Keratinocyte (primary cell): ENCODE measurements at regions not wholly inside any gene's neighbourhood (a gene's known extent, or its start where the extent isn't known, plus 50 kb on each side); places are given as distances from the start of the nearest gene placed in this dataset.

Experiments
- DNase-seq: peaks from one replicate; pipeline ENCODE4 v3.0.0-alpha.2; 2011; ENCODE audit warnings: low read depth, missing footprints, low spot score
- FAIRE-seq: peaks from 2 replicates; lab custom pipeline; 2011; peaks lifted over from hg19 to GRCh38; lab: Jason Lieb, UNC
- H2AFZ ChIP-seq: 2 replicates; pipeline ENCODE4 v1.6.0; 2012; ENCODE audit warnings: low read length, control low read depth, inconsistent platforms; ENCODE audit not compliant: control insufficient read depth
- H3K27ac ChIP-seq: 2 replicates; pipeline ENCODE4 v1.5.1; 2011; ENCODE audit warnings: low read length; ENCODE audit not compliant: control insufficient read depth, insufficient read depth
- H3K27me3 ChIP-seq: 3 replicates; pipeline ENCODE4 v1.6.0; 2011; ENCODE audit warnings: low read length; ENCODE audit not compliant: control insufficient read depth, insufficient read depth; ENCODE audit errors: extremely low read depth
- H3K36me3 ChIP-seq, 2 experiments: 2 replicates in 1 of 2; 3 replicates in 1 of 2; pipeline ENCODE4 v1.5.1; 2011; ENCODE audit warnings: low read length in 2 of 2, mild to moderate bottlenecking in 1 of 2; ENCODE audit not compliant: control insufficient read depth in 2 of 2, insufficient read depth in 2 of 2; ENCODE audit errors: extremely low read depth in 1 of 2
- H3K4me1 ChIP-seq: 3 replicates; pipeline ENCODE4 v1.5.1; 2011; ENCODE audit warnings: low read length; ENCODE audit not compliant: control insufficient read depth, insufficient read depth; ENCODE audit errors: extremely low read depth
- H3K4me2 ChIP-seq: 3 replicates; pipeline ENCODE4 v1.6.0; 2011; ENCODE audit warnings: low read depth, low read length; ENCODE audit not compliant: control insufficient read depth, insufficient read depth; ENCODE audit errors: extremely low read depth
- H3K4me3 ChIP-seq, 3 experiments: fragments of 200-600 bp in 1 of 3; sonication (generic) in 1 of 3; 2 replicates in 2 of 3; 3 replicates in 1 of 3; pipeline ENCODE4 v1.5.1; 2011 to 2016; ENCODE audit warnings: low read length in 3 of 3, mild to moderate bottlenecking in 3 of 3, control low read depth in 2 of 3, inconsistent platforms in 1 of 3, low read depth in 1 of 3, mixed read lengths in 1 of 3, mixed run types in 1 of 3, moderate library complexity in 1 of 3; ENCODE audit not compliant: control insufficient read depth in 2 of 3, insufficient read depth in 2 of 3; ENCODE audit errors: extremely low read depth in 1 of 3
- H3K79me2 ChIP-seq: 2 replicates; pipeline ENCODE4 v1.6.0; 2012; ENCODE audit warnings: low read length; ENCODE audit not compliant: control insufficient read depth, insufficient read depth
- H3K9ac ChIP-seq: 3 replicates; pipeline ENCODE4 v1.6.0; 2011; ENCODE audit warnings: low read length; ENCODE audit not compliant: control insufficient read depth, insufficient read depth; ENCODE audit errors: extremely low read depth
- H3K9me1 ChIP-seq: 3 replicates; pipeline ENCODE4 v1.6.0; 2011; ENCODE audit warnings: low read length; ENCODE audit not compliant: control insufficient read depth, insufficient read depth; ENCODE audit errors: extremely low read depth
- H3K9me3 ChIP-seq: 2 replicates; pipeline ENCODE4 v1.5.1; 2012; ENCODE audit warnings: low read depth, low read length; ENCODE audit not compliant: control insufficient read depth
- H4K20me1 ChIP-seq: 3 replicates; pipeline ENCODE4 v1.6.0; 2011; ENCODE audit warnings: low read length; ENCODE audit not compliant: control insufficient read depth, insufficient read depth; ENCODE audit errors: extremely low read depth
- CTCF ChIP-seq, 3 experiments: IDR thresholded peaks in 1 of 3; conservative IDR thresholded peaks in 1 of 3; optimal IDR thresholded peaks in 1 of 3; 2 replicates in 2 of 3; 3 replicates in 1 of 3; pipeline versions ENCODE3 to v1.5.1; 2011; ENCODE audit warnings: low read length in 3 of 3, mild to moderate bottlenecking in 3 of 3, moderate library complexity in 2 of 3, control low read depth in 1 of 3, inconsistent platforms in 1 of 3; ENCODE audit not compliant: insufficient read depth in 2 of 3; ENCODE audit errors: extremely low read depth in 1 of 3
- EZH2 ChIP-seq: IDR thresholded peaks from one replicate; pipeline ENCODE4 v1.6.1; 2012; ENCODE audit warnings: inconsistent platforms, mild to moderate bottlenecking, low read length, moderate library complexity
- dilution Hi-C: fragments of 300-500 bp; cut with MboI; formaldehyde crosslinking; loops from one replicate; pipeline ENCODE4 v1.7.0; 2020; ENCODE audit warnings: low sequenced_read_pairs; ENCODE audit not compliant: extremely low pct_ligation_motif_present

GRCh38 chr11:15826826-15827225, 529.5 kb downstream of the SOX6 start:
- Histone ChIP-seq H3K9ac (no peak overlapping the region), H3K4me2 (no peak overlapping the region), H3K36me3 (no peaks in the 10 kb centered on the region), H3K9me3 (no peaks in the 10 kb centered on the region), H4K20me1 (no peaks in the 10 kb centered on the region), H3K4me3 (no peak overlapping the region), H3K4me1 (no peaks in the 10 kb centered on the region), H3K27ac (no peak overlapping the region), H3K79me2 (no peaks in the 10 kb centered on the region), H3K27me3 (no peaks in the 10 kb centered on the region), H3K9me1 (no peaks in the 10 kb centered on the region), H2AFZ (no peak overlapping the region)
- no peak for DNase-seq
- peak; percentile 5 for FAIRE-seq
- dilution Hi-C loops = no loop called here
- TF ChIP-seq EZH2 = no peak
- TF ChIP-seq CTCF (optimal IDR thresholded peaks at IDR 0.05 in 1 of 3, IDR thresholded peaks at IDR 0.05 in 1 of 3, conservative IDR thresholded peaks at IDR 0.05 in 1 of 3; ENCODE audit: extremely low read depth in 1 of 3, insufficient read depth in 2 of 3, low read length in 3 of 3) = peak; percentile 74 to 86 (median 78)

GRCh38 chr11:15828215-15828853, 528.0 kb downstream of the SOX6 start:
- H3K36me3 ChIP-seq = no peaks in the 10 kb centered on the region
- FAIRE-seq (no peak), DNase-seq (no peak)
- no peaks in the 10 kb centered on the region for H3K79me2 ChIP-seq
- no peak overlapping the region for H3K4me2 ChIP-seq
- no peaks in the 10 kb centered on the region for H3K4me1 ChIP-seq
- no peak for TF ChIP-seq EZH2
- TF ChIP-seq CTCF (optimal IDR thresholded peaks at IDR 0.05 in 1 of 3, IDR thresholded peaks at IDR 0.05 in 1 of 3, conservative IDR thresholded peaks at IDR 0.05 in 1 of 3; ENCODE audit: extremely low read depth in 1 of 3, insufficient read depth in 2 of 3, low read length in 3 of 3) = no peak
- H3K9ac ChIP-seq = no peak overlapping the region
- no peaks in the 10 kb centered on the region for H3K9me1 ChIP-seq
- dilution Hi-C loops = no loop called here
- no peaks in the 10 kb centered on the region for H3K9me3 ChIP-seq
- H3K27ac ChIP-seq = no peak overlapping the region
- H2AFZ ChIP-seq = no peak overlapping the region
- no peak overlapping the region for H3K4me3 ChIP-seq
- H4K20me1 ChIP-seq = no peaks in the 10 kb centered on the region
- H3K27me3 ChIP-seq = no peaks in the 10 kb centered on the region
